GM23338 (cell line): ENCODE measurements at regions not wholly inside any gene's neighbourhood (a gene's known extent, or its start where the extent isn't known, plus 50 kb on each side); places are given as distances from the start of the nearest gene placed in this dataset.
"Not testable (repeated sequence)": the region's sequence is repeated elsewhere in the genome, so short reads cannot be mapped to it uniquely, and the experiment has no call there.

Experiments
- CREB1 ChIP-seq: fragments of 250-450 bp; sonication (Bioruptor Pico); IDR thresholded peaks from 2 replicates; pipeline ENCODE4 v1.5.0; 2020; ENCODE audit warnings: low read depth, mild to moderate bottlenecking, moderate library complexity
- CTCF ChIP-seq, 2 experiments: fragments of 200-600 bp in 1 of 2; sonication (generic) in 1 of 2; conservative IDR thresholded peaks; 2 replicates each; pipeline versions ENCODE4 v1.5.1 to v1.6.1; 2016 to 2017; ENCODE audit warnings: antibody characterized with exemption in 2 of 2, low read depth in 2 of 2, mild to moderate bottlenecking in 2 of 2, moderate library complexity in 1 of 2
- EZH2 ChIP-seq: fragments of 200-600 bp; sonication (generic); IDR thresholded peaks from one replicate; pipeline ENCODE4 v1.8.0; 2017; ENCODE audit warnings: antibody characterized with exemption, mild to moderate bottlenecking, low read depth; ENCODE audit not compliant: unreplicated experiment
- EZH2phosphoT487 ChIP-seq: fragments of 200-600 bp; sonication (generic); IDR thresholded peaks from one replicate; pipeline ENCODE4 v1.8.1; 2018; ENCODE audit warnings: antibody characterized with exemption; ENCODE audit not compliant: unreplicated experiment
- JUNB ChIP-seq: IDR thresholded peaks from one replicate; pipeline ENCODE4 v1.6.1; 2016; ENCODE audit warnings: antibody characterized with exemption; ENCODE audit not compliant: unreplicated experiment
- NANOG ChIP-seq: IDR thresholded peaks from 2 replicates; pipeline ENCODE4 v1.6.1; 2016; ENCODE audit warnings: antibody characterized with exemption, borderline replicate concordance
- POLR2AphosphoS5 ChIP-seq: IDR thresholded peaks from 2 replicates; pipeline ENCODE4 v1.6.1; 2016; ENCODE audit warnings: antibody characterized with exemption, low read depth
- REST ChIP-seq: IDR thresholded peaks from one replicate; pipeline ENCODE4 v1.6.1; 2018; ENCODE audit warnings: antibody characterized with exemption; ENCODE audit not compliant: unreplicated experiment
- ZNF114 ChIP-seq: fragments of 250-450 bp; sonication (Bioruptor Pico); IDR thresholded peaks from 2 replicates; pipeline ENCODE4 v1.5.0; 2020; ENCODE audit warnings: mild to moderate bottlenecking, moderate library complexity
- ZNF462 ChIP-seq: fragments of 250-450 bp; sonication (Bioruptor Pico); IDR thresholded peaks from 2 replicates; pipeline ENCODE4 v1.5.0; 2020; ENCODE audit warnings: mild to moderate bottlenecking, moderate library complexity

- TF ChIP-seq NANOG; POLR2AphosphoS5; CTCF (conservative IDR thresholded peaks at IDR 0.05; ENCODE audit: low read depth in 2 of 2); EZH2; EZH2phosphoT487; REST; JUNB; ZNF114; CREB1 (CRISPR knock-in tag); ZNF462 (CRISPR knock-in tag): not testable (repeated sequence)
Measured at GRCh38 chr14:98223710-98224109, 1048.3 kb downstream of the BCL11B start.
